GM10248 (cell line): ENCODE measurements at regions not wholly inside any gene's neighbourhood (a gene's known extent, or its start where the extent isn't known, plus 50 kb on each side); places are given as distances from the start of the nearest gene placed in this dataset.

ENCODE experiments used
- CTCF ChIA-PET: fragments of 300-600 bp; sonication (Branson Sonifier 250); formaldehyde crosslinking; extraction: SDS; loops from one replicate; lab custom pipeline; 2021; ENCODE audit warnings: antibody characterized with exemption; lab: Yijun Ruan, JAX
- POLR2A ChIA-PET: fragments of 350-650 bp; sonication (Branson Sonifier 250); formaldehyde crosslinking; extraction: SDS; loops from one replicate; lab custom pipeline; 2020; ENCODE audit warnings: antibody characterized with exemption; lab: Yijun Ruan, JAX
- DNase-seq: peaks from one replicate; pipeline ENCODE4 v3.0.0; 2012; ENCODE audit errors: extremely low spot score
- CTCF ChIP-seq: IDR thresholded peaks from 2 replicates; pipeline ENCODE4 v1.5.1; 2012; ENCODE audit warnings: mild to moderate bottlenecking, low read depth; ENCODE audit errors: extremely low read depth, missing control alignments, control extremely low read depth

- DNase-seq: no peak
- POLR2A ChIA-PET: no interaction called here
- CTCF ChIA-PET: interaction anchor here (0.9 kb wide), 1 partner anchor 9 kb away, joined by 3 read pairs; no protein-coding TSS in a partner anchor
- TF ChIP-seq CTCF: no peak
Measured at GRCh38 chr7:132034748-132035416, 478.5 kb upstream of the PODXL start.

GRCh38 chr7:132030883-132031282 is 474.5 kb upstream of the PODXL start:
- no peak for TF ChIP-seq CTCF
- DNase-seq: no peak
- ChIA-PET POLR2A (no interaction called here), CTCF (no interaction called here)

GRCh38 chr7:132030086-132030568 is 473.7 kb upstream of the PODXL start:
- DNase-seq: no peak
- CTCF ChIA-PET: no interaction called here
- no peak for TF ChIP-seq CTCF
- POLR2A ChIA-PET: no interaction called here

- no peak for TF ChIP-seq CTCF
- ChIA-PET POLR2A (no interaction called here), CTCF (no interaction called here)
- DNase-seq: no peak
Measured at GRCh38 chr7:132029369-132030085, 473.1 kb upstream of the PODXL start.

- CTCF ChIA-PET: interaction anchor here (1.8 kb wide), 1 partner anchor 19 kb away, joined by 8 read pairs; no protein-coding TSS in a partner anchor
Measured at GRCh38 chr7:132028144-132028920, 471.9 kb upstream of the PODXL start.

More at GRCh38 chr7:132028144-132028920, 471.9 kb upstream of the PODXL start:
- TF ChIP-seq CTCF: no peak
- POLR2A ChIA-PET: no interaction called here
- no peak for DNase-seq
